Tibial nerve (tissue), 4 donors: ENCODE measurements at regions not wholly inside any gene's neighbourhood (a gene's known extent, or its start where the extent isn't known, plus 50 kb on each side); places are given as distances from the start of the nearest gene placed in this dataset.
"Not testable (repeated sequence)": the region's sequence is repeated elsewhere in the genome, so short reads cannot be mapped to it uniquely, and the experiment has no call there.

Experiments
- DNase-seq, 2 donors: peaks; one replicate each; pipeline ENCODE4 v3.0.0-alpha.2; 2019; ENCODE audit warnings: low spot score in 2 of 2
- H3K27ac ChIP-seq, 4 donors: fragments of 200-600 bp; sonication (generic) in 3 of 4; one replicate each; pipeline ENCODE4 v1.5.1; 2017 to 2019; ENCODE audit warnings: mild to moderate bottlenecking in 1 of 4
- H3K27me3 ChIP-seq, 2 donors: fragments of 200-600 bp; sonication (generic) in 1 of 2; one replicate each; pipeline versions ENCODE4 v1.5.1 to v1.6.0; 2017 to 2019
- H3K36me3 ChIP-seq, 3 donors: fragments of 200-600 bp; sonication (generic); one replicate each; pipeline ENCODE4 v1.5.1; 2018 to 2019
- H3K4me1 ChIP-seq, 4 donors: fragments of 200-600 bp; sonication (generic) in 3 of 4; one replicate each; pipeline ENCODE4 v1.5.1; 2017 to 2019
- H3K4me3 ChIP-seq, 4 donors: fragments of 200-600 bp; sonication (generic) in 3 of 4; one replicate each; pipeline ENCODE4 v1.5.1; 2017 to 2019; ENCODE audit warnings: mild to moderate bottlenecking in 1 of 4, moderate library complexity in 1 of 4
- H3K9me3 ChIP-seq, 4 donors: fragments of 200-600 bp; sonication (generic) in 3 of 4; one replicate each; pipeline ENCODE4 v1.5.1; 2017 to 2019
- EP300 ChIP-seq, 2 donors: sonication (generic); formaldehyde crosslinking; IDR thresholded peaks; one replicate each; pipeline ENCODE4 v1.6.1; 2017; ENCODE audit warnings: antibody characterized with exemption in 2 of 2, mild to moderate bottlenecking in 1 of 2
- POLR2A ChIP-seq, 2 donors: fragments of 450-650 bp; IDR thresholded peaks; one replicate each; pipeline ENCODE4 v1.6.1; 2017; ENCODE audit warnings: antibody characterized with exemption in 2 of 2, mild to moderate bottlenecking in 2 of 2, moderate library complexity in 2 of 2
- WGBS, 2 donors: methylation state at CpG; one replicate each; pipeline ENCODE4 v1.1.5; 2018; 5-methylcytosine and 5-hydroxymethylcytosine counted together
- TF ChIP-seq, protein P1 (sequence below), 5 experiments: fragments of 200-600 bp in 3 of 5; fragments of 450-650 bp in 2 of 5; sonication (generic) in 3 of 5; IDR thresholded peaks; one replicate each; pipeline ENCODE4 v1.5.1; 2016 to 2019; ENCODE audit warnings: antibody characterized with exemption in 5 of 5, mild to moderate bottlenecking in 3 of 5, moderate library complexity in 2 of 5

DNA sequence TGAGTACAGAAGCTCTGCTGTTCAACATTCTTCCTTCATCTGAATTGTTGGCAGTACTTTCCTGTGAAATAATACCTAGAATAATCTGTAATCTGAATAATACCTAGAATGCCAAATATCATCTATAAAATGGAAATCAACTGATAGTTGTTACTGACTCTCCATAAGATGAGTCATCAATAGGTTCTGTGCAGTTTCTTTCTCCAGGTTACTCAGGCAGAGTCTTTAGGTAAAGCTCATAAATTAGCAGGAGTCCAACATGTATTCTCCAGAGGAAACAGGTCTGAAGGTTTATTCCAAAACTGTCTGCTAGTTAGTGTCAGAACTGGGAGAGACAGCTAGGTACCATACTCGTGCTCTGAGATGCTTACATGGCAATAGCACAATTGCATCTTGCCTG, 282.0 kb upstream of the MAP2 start:
- H3K36me3 ChIP-seq: no peaks in the 10 kb centered on the region
- no peak overlapping the region for H3K4me3 ChIP-seq
- TF ChIP-seq, protein P1, sequence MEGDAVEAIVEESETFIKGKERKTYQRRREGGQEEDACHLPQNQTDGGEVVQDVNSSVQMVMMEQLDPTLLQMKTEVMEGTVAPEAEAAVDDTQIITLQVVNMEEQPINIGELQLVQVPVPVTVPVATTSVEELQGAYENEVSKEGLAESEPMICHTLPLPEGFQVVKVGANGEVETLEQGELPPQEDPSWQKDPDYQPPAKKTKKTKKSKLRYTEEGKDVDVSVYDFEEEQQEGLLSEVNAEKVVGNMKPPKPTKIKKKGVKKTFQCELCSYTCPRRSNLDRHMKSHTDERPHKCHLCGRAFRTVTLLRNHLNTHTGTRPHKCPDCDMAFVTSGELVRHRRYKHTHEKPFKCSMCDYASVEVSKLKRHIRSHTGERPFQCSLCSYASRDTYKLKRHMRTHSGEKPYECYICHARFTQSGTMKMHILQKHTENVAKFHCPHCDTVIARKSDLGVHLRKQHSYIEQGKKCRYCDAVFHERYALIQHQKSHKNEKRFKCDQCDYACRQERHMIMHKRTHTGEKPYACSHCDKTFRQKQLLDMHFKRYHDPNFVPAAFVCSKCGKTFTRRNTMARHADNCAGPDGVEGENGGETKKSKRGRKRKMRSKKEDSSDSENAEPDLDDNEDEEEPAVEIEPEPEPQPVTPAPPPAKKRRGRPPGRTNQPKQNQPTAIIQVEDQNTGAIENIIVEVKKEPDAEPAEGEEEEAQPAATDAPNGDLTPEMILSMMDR (IDR thresholded peaks at IDR 0.05): no peak
- TF ChIP-seq EP300 (IDR thresholded peaks at IDR 0.05) (no peak), POLR2A (IDR thresholded peaks at IDR 0.05) (no peak)
- WGBS, 2 donors: 67 to 88% methylated on average over 1 of the region's 1 CpG
- H3K4me1 ChIP-seq: no peaks in the 10 kb centered on the region
- no peak overlapping the region for H3K27ac ChIP-seq
- no peak for DNase-seq
- H3K9me3 ChIP-seq: peaks cover 0 to 4% (median 0%) of the 10 kb centered on the region in 4 donors
- no peaks in the 10 kb centered on the region for H3K27me3 ChIP-seq

GRCh38 chr2:209145220-209145691, 278.6 kb upstream of the MAP2 start:
- not testable (repeated sequence) for H3K27me3 ChIP-seq, H3K36me3 ChIP-seq, H3K9me3 ChIP-seq, H3K27ac ChIP-seq, H3K4me1 ChIP-seq, DNase-seq, H3K4me3 ChIP-seq
- WGBS, 2 donors: 92 to 94% methylated on average over 16 to 30 of the region's 30 CpGs

DNA sequence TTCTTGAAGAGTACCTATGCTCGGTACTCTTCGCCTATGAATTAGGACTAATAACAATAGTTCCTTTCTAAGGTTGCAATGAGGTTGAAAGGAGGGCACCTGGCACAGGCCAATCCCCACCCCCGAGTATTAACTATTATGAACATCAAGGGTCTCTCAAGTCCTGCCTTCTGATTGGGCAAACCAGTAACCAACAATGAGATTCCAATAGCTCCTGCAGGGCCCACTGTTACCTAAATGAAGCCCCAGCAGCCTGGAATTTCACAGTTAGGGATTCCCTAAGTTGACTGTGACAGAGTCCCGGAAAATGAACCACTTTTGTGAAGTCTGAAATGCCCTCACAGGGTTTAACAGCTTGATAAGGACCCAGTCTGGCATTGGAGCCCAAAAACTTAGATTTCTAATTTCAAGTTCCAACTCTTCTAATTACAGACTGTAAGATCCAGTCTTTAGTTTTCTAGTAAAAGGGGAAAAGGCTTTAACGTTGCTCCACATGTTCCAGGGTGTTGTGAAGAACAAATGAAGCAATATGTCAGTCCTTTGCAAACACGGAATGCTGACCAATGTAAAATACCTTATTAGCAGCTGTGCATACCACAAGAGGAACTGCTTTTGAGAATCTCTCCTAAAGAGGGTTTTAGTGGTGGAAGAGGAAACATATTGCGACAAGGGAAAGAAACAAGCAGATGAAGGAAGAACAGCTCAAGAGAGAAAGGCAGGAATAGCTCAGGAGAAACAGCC, 277.7 kb upstream of the MAP2 start:
- Histone ChIP-seq H3K9me3 (no peaks in the 10 kb centered on the region), H3K27ac (no peak overlapping the region), H3K27me3 (no peaks in the 10 kb centered on the region), H3K36me3 (no peaks in the 10 kb centered on the region), H3K4me1 (no peaks in the 10 kb centered on the region), H3K4me3 (no peak overlapping the region)
- DNase-seq: peak in 1 of 2 donors; percentile 9
- TF ChIP-seq, protein P1 (IDR thresholded peaks at IDR 0.05): no peak
- peak in 1 of 2 donors; percentile 78 for TF ChIP-seq EP300 (IDR thresholded peaks at IDR 0.05)
- whole genome bisulfite sequencing, 2 donors: 66 to 74% methylated on average over 7 of the region's 7 CpGs

DNA sequence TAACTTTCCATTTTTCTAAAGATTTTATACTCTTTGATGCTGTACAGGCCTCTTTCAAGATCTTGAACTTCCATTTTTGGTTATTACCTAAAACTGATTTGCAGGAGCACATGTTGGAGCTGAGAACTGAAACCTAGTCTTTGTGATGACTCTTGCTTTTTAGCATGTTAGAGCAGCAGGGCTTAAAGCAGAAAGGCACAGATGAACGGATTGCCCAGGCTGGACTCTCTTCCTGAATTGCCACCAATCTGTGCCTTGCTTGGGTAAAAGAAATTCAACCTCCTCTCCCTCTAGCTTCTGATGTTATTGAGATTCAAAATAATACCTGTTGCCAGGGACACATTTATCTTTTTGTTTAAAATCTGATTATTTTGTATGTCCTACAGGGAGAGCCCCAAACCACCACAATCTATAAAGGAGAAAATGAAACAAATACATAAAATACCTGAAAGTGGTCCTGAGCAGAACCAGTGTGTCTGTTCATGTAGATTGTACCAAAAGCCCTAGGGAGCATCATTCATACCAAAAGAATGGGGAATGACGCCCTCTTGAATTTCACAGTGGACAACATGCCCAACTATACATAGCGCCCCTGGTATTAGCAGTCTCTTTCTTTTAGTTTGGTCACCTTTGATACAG, 277.0 kb upstream of the MAP2 start:
- H3K4me1 ChIP-seq: no peaks in the 10 kb centered on the region
- no peak for TF ChIP-seq POLR2A (IDR thresholded peaks at IDR 0.05)
- TF ChIP-seq, protein P1 (IDR thresholded peaks at IDR 0.05): no peak
- no peak for TF ChIP-seq EP300 (IDR thresholded peaks at IDR 0.05)
- peak overlapping the region in 2 of 4 donors; percentile 15 to 36 for H3K27ac ChIP-seq
- H3K4me3 ChIP-seq: no peak overlapping the region
- 81 to 86% methylated on average over 3 of the region's 3 CpGs for WGBS, 2 donors
- DNase-seq: no peak
- no peaks in the 10 kb centered on the region for H3K36me3 ChIP-seq
- H3K9me3 ChIP-seq: no peaks in the 10 kb centered on the region
- H3K27me3 ChIP-seq: no peaks in the 10 kb centered on the region

DNA sequence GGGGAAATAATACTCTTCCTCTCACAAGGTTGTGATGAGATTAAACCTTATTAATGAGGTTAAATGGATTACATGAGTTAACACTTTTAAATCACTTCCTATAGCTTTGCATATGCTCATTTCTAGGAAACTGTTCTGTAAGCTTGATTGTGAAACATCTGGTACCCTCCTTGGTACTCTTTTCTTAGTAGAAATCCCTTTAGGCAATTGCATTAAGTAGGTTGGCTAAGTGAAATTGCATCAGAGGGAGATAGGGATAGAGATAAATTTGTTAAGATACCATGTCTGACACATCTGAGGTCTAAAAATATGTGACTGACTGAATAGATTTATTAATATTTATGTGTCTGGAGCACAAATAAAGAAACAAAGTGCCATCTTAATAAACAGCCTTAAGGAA, 275.9 kb upstream of the MAP2 start:
- TF ChIP-seq POLR2A (IDR thresholded peaks at IDR 0.05): no peak
- TF ChIP-seq EP300 (IDR thresholded peaks at IDR 0.05): no peak
- Histone ChIP-seq H3K36me3 (no peaks in the 10 kb centered on the region), H3K4me3 (no peak overlapping the region), H3K27me3 (no peaks in the 10 kb centered on the region), H3K27ac (no peak overlapping the region), H3K9me3 (no peaks in the 10 kb centered on the region), H3K4me1 (no peaks in the 10 kb centered on the region)
- DNase-seq: no peak

DNA sequence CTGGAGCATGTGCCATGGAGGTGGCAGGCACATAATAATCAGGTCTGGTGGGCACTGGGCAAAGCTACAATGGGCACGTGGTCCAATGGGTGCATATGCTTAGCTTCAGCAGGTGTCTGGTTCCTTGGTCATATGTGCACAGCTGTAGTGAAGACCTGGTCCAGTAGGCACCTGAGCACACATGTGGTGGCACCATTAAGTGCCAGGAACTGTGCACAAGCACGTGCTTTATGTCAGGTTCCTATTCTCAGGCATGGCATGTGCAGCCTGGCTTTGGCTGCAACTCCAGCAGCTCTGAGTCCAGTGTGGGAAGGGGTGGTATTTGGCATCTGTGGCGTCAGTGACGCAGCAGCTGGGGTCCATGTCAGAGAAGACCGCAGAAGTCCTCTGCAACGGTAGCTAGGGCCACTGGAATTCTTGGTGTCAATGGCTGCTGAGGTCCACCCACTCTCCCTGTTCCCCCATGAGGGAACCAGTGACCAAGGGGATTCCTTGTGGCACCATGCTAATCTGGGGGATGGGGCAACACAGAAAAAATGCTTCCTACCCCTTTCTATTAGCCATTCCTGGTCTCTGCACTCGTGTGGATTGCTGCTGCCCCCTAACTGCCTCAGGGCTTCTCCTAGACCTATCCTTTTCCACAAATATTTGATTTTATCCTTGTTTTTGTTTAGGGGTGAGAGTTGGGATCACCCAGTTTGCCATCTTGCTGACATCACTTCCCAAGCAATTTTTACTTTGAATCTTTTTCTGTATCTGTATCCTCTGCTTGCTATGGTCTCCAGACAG, 262.9 kb upstream of the MAP2 start:
- 83 to 84% methylated on average over 6 to 7 of the region's 7 CpGs for WGBS, 2 donors
- Histone ChIP-seq H3K36me3 (no peaks in the 10 kb centered on the region), H3K27me3 (no peaks in the 10 kb centered on the region), H3K4me1 (no peaks in the 10 kb centered on the region), H3K9me3 (no peaks in the 10 kb centered on the region), H3K4me3 (no peak overlapping the region), H3K27ac (no peak overlapping the region)
- no peak for DNase-seq
- TF ChIP-seq POLR2A (IDR thresholded peaks at IDR 0.05): no peak
- TF ChIP-seq, protein P1 (IDR thresholded peaks at IDR 0.05): no peak
- TF ChIP-seq EP300 (IDR thresholded peaks at IDR 0.05): no peak
